ENCODE measurements at regions not wholly inside any gene's neighbourhood (a gene's known extent, or its start where the extent isn't known, plus 50 kb on each side); places are given as distances from the start of the nearest gene placed in this dataset.

DNA sequence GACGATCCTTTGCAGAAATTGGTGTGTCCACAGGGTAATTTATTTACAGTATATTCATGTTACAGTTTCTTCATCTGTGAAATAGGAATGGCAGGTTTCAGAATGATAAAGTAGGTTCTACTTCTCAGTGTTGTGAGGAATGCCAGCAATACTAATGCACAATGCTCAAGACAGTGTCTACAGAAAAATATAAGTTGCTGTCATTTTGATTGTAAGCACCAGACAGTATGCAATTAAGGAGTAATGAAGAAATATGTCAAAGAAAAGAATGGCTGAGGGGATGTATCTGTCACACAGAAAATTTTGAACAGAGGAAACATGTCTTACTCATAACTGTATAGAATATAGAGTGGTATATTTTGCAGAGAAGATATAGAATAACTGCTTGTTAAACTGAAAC lies 525.4 kb downstream of the GALC start:
- no peaks in the 10 kb centered on the region for H3K27me3 ChIP-seq
- H3K4me1 ChIP-seq = no peaks in the 10 kb centered on the region
- H4K20me1 ChIP-seq = no peaks in the 10 kb centered on the region
- no peaks in the 10 kb centered on the region for H3K36me3 ChIP-seq
- TF ChIP-seq Cebpa-rat (IDR thresholded peaks at IDR 0.05) = no peak
- H3K4me2 ChIP-seq = no peak overlapping the region
- H3K9me3 ChIP-seq = no peaks in the 10 kb centered on the region
- H3K4me3 ChIP-seq = no peak overlapping the region
- no peak overlapping the region for H3K27ac ChIP-seq
- H3K9ac ChIP-seq = no peak overlapping the region

- Histone ChIP-seq H3K4me1 (no peaks in the 10 kb centered on the region), H3K4me2 (no peak overlapping the region), H3K9ac (no peak overlapping the region), H3K36me3 (no peaks in the 10 kb centered on the region), H3K9me3 (no peaks in the 10 kb centered on the region), H3K27ac (no peak overlapping the region), H4K20me1 (no peaks in the 10 kb centered on the region), H3K4me3 (no peak overlapping the region), H3K27me3 (no peaks in the 10 kb centered on the region)
- TF ChIP-seq Cebpa-rat (IDR thresholded peaks at IDR 0.05) = no peak
Observed at GRCh38 chr14:87465770-87466169, 527.2 kb downstream of the GALC start.

- Histone ChIP-seq H3K4me2 (no peak overlapping the region), H3K9me3 (no peaks in the 10 kb centered on the region), H3K9ac (no peak overlapping the region), H3K27me3 (no peaks in the 10 kb centered on the region), H4K20me1 (no peaks in the 10 kb centered on the region), H3K4me3 (no peak overlapping the region), H3K36me3 (no peaks in the 10 kb centered on the region), H3K4me1 (no peaks in the 10 kb centered on the region), H3K27ac (no peak overlapping the region)
- TF ChIP-seq Cebpa-rat (IDR thresholded peaks at IDR 0.05) = no peak
Observed at GRCh38 chr14:87461704-87462103, 531.3 kb downstream of the GALC start.

DNA sequence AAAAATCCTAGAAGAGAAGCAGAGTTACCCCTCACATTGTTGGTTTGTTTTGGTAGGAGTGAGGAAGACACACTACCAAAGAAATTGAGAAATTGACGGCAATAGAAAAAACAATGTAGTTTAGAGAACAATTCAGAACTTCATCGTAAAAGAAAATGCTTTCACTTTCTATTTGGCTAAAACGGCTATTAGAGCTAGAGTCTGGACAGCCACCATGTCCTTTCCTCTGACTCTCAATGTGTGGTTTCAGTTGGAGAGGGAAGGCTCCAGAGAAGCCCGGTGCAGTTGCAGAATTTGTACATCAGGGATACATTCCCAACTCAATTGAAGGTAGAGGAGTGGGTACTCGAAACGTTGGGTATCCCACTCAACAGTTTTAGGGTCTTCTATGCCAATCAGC lies 535.3 kb downstream of the GALC start:
- H3K36me3 ChIP-seq = no peaks in the 10 kb centered on the region
- no peak overlapping the region for H3K9ac ChIP-seq
- no peaks in the 10 kb centered on the region for H4K20me1 ChIP-seq
- no peaks in the 10 kb centered on the region for H3K9me3 ChIP-seq
- TF ChIP-seq Cebpa-rat (IDR thresholded peaks at IDR 0.05) = no peak
- no peaks in the 10 kb centered on the region for H3K27me3 ChIP-seq
- H3K4me3 ChIP-seq = no peak overlapping the region
- no peaks in the 10 kb centered on the region for H3K4me1 ChIP-seq
- no peak overlapping the region for H3K4me2 ChIP-seq
- H3K27ac ChIP-seq = no peak overlapping the region

DNA sequence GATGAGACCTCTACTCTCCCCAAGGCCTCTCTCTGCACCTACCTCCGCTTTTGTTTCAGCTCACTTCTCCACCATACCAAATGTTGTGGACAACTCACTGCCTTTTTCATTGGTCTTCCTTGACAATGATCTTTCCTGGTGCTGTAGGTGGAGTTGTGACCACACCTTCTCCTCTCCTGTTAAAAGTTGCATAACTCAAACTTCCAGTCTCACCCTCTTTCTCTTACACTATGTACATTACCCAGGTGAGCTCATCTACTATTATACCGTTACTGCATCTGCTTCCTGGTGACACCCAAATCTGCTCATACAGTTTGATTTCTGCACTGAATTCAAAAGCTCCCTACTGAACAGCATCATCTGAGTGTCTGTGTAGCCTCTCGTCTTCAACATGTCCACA lies 542.8 kb downstream of the GALC start:
- H3K4me3 ChIP-seq = no peak overlapping the region
- H3K4me1 ChIP-seq = no peaks in the 10 kb centered on the region
- H3K36me3 ChIP-seq = no peaks in the 10 kb centered on the region
- no peak overlapping the region for H3K9ac ChIP-seq
- TF ChIP-seq Cebpa-rat (IDR thresholded peaks at IDR 0.05) = no peak
- H3K9me3 ChIP-seq = no peaks in the 10 kb centered on the region
- no peak overlapping the region for H3K27ac ChIP-seq
- no peaks in the 10 kb centered on the region for H4K20me1 ChIP-seq
- H3K27me3 ChIP-seq = no peaks in the 10 kb centered on the region
- no peak overlapping the region for H3K4me2 ChIP-seq

- TF ChIP-seq Cebpa-rat (IDR thresholded peaks at IDR 0.05) = no peak
- Histone ChIP-seq H3K4me1 (no peaks in the 10 kb centered on the region), H3K9me3 (no peaks in the 10 kb centered on the region), H3K4me2 (no peak overlapping the region), H3K27me3 (no peaks in the 10 kb centered on the region), H3K27ac (no peak overlapping the region), H3K36me3 (no peaks in the 10 kb centered on the region), H3K4me3 (no peak overlapping the region), H4K20me1 (no peaks in the 10 kb centered on the region), H3K9ac (no peak overlapping the region)
Observed at GRCh38 chr14:87449016-87449415, 544.0 kb downstream of the GALC start.

DNA sequence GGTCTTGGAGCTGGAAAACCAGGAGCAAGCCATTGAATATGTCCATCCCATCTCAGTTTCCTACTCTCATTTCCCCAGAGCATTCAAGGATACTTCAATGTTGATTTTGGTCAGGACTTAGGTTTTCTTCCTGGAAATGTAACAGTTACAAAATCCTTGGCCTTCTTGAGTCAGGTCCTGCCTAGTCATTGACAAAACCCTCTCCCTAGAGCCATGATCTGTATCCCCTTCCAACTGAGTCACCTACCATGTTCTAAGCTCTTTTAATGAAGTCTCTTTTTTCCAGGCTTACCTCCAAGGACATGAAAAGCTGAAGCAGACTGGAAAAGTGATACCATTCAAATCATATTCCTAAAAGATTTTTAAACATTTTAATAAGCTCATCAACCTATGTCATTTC lies 549.2 kb downstream of the GALC start:
- no peaks in the 10 kb centered on the region for H3K36me3 ChIP-seq
- H3K27me3 ChIP-seq = no peaks in the 10 kb centered on the region
- no peak overlapping the region for H3K9ac ChIP-seq
- H3K27ac ChIP-seq = no peak overlapping the region
- no peaks in the 10 kb centered on the region for H3K4me1 ChIP-seq
- H3K4me3 ChIP-seq = no peak overlapping the region
- no peak for TF ChIP-seq Cebpa-rat (IDR thresholded peaks at IDR 0.05)
- no peaks in the 10 kb centered on the region for H4K20me1 ChIP-seq
- no peak overlapping the region for H3K4me2 ChIP-seq
- H3K9me3 ChIP-seq = no peaks in the 10 kb centered on the region

- Histone ChIP-seq H3K4me3 (no peak overlapping the region), H3K36me3 (no peaks in the 10 kb centered on the region), H3K4me1 (no peaks in the 10 kb centered on the region), H4K20me1 (no peaks in the 10 kb centered on the region), H3K27ac (no peak overlapping the region), H3K9me3 (no peaks in the 10 kb centered on the region), H3K4me2 (no peak overlapping the region), H3K27me3 (no peaks in the 10 kb centered on the region), H3K9ac (no peak overlapping the region)
- TF ChIP-seq Cebpa-rat (IDR thresholded peaks at IDR 0.05) = no peak
Observed at GRCh38 chr14:87443039-87443438, 549.9 kb downstream of the GALC start.

- H3K36me3 ChIP-seq = no peaks in the 10 kb centered on the region
- no peaks in the 10 kb centered on the region for H3K27me3 ChIP-seq
- no peak overlapping the region for H3K4me3 ChIP-seq
- no peaks in the 10 kb centered on the region for H4K20me1 ChIP-seq
- no peak overlapping the region for H3K9ac ChIP-seq
- TF ChIP-seq Cebpa-rat (IDR thresholded peaks at IDR 0.05) = no peak
- H3K27ac ChIP-seq = no peak overlapping the region
- no peak overlapping the region for H3K4me2 ChIP-seq
- no peaks in the 10 kb centered on the region for H3K9me3 ChIP-seq
- H3K4me1 ChIP-seq = no peaks in the 10 kb centered on the region
Observed at GRCh38 chr14:87437158-87437557, 555.8 kb downstream of the GALC start.

- H3K27me3 ChIP-seq = no peaks in the 10 kb centered on the region
- TF ChIP-seq Cebpa-rat (IDR thresholded peaks at IDR 0.05) = no peak
- H4K20me1 ChIP-seq = no peaks in the 10 kb centered on the region
- no peak overlapping the region for H3K27ac ChIP-seq
- no peak overlapping the region for H3K4me3 ChIP-seq
- H3K9me3 ChIP-seq = no peaks in the 10 kb centered on the region
- no peak overlapping the region for H3K4me2 ChIP-seq
- H3K36me3 ChIP-seq = no peaks in the 10 kb centered on the region
- no peak overlapping the region for H3K9ac ChIP-seq
- no peaks in the 10 kb centered on the region for H3K4me1 ChIP-seq
Observed at GRCh38 chr14:87434680-87435079, 558.3 kb downstream of the GALC start.

GRCh38 chr14:87434011-87434410 lies 559.0 kb downstream of the GALC start:
- Histone ChIP-seq H3K9ac (no peak overlapping the region), H3K4me2 (no peak overlapping the region), H3K4me1 (no peaks in the 10 kb centered on the region), H3K4me3 (no peak overlapping the region), H3K27me3 (no peaks in the 10 kb centered on the region), H3K9me3 (no peaks in the 10 kb centered on the region), H3K27ac (no peak overlapping the region), H4K20me1 (no peaks in the 10 kb centered on the region), H3K36me3 (no peaks in the 10 kb centered on the region)
- TF ChIP-seq Cebpa-rat (IDR thresholded peaks at IDR 0.05) = no peak

Measured in BLaER1 (cell line).